ENCODE measurements at regions not wholly inside any gene's neighbourhood (a gene's known extent, or its start where the extent isn't known, plus 50 kb on each side); places are given as distances from the start of the nearest gene placed in this dataset.

DNA sequence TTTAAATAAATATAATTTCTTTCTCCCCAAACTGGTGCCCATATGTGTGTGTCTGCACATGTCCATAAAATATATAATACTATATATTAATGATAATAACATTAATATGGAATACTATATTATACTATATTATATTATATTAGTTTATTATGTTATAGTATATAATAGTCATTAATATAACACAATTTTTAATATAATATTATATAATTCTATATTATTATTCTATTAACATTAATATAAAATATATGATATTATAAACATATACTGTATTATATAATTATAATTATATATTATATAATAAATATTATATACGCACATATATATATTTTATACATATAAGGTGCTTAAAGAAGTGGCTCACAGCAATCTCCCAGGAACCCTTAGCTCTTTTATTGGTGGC is 513.0 kb upstream of the CDH11 start:
- H4K8ac ChIP-seq (ENCODE audit: extremely low read depth, insufficient read depth, low read length), result no peak overlapping the region
- no peak overlapping the region for H2BK15ac ChIP-seq (ENCODE audit: low read length)
- H3K23ac ChIP-seq (ENCODE audit: insufficient read length), result no peak overlapping the region
- no peak overlapping the region for H3K4me3 ChIP-seq (ENCODE audit: extremely low read depth in 1 of 4, insufficient read depth in 2 of 4, low read depth in 3 of 4, low read length in 4 of 4)
- ChIA-PET POLR2A (ENCODE audit: partially characterized antibody) (interaction anchor here (0.6 kb wide), 1 partner anchor 585 kb away, joined by 3 read pairs; no protein-coding TSS in a partner anchor), CTCF (ENCODE audit: partially characterized antibody) (interaction anchor here (1.3 kb wide), 1 partner anchor 41 kb away, joined by 3 read pairs; no protein-coding TSS in a partner anchor)
- H2BK20ac ChIP-seq (ENCODE audit: low read length), result no peak overlapping the region
- no peak overlapping the region for H4K5ac ChIP-seq (ENCODE audit: insufficient read length, low read depth, low read length)
- H2BK5ac ChIP-seq (ENCODE audit: low read depth, low read length), result no peak overlapping the region
- no peak overlapping the region for H2AK5ac ChIP-seq (ENCODE audit: low read depth, low read length)
- no peak overlapping the region for H3K14ac ChIP-seq (ENCODE audit: insufficient read length)
- H3K56ac ChIP-seq (replicated peaks; ENCODE audit: insufficient read length, low read depth, low read length), result no peak overlapping the region
- no peaks in the 10 kb centered on the region for H4K20me1 ChIP-seq (replicated peaks in 1 of 2; ENCODE audit: control insufficient read depth in 1 of 2, insufficient read depth in 2 of 2, low read length in 2 of 2)
- H2BK12ac ChIP-seq (ENCODE audit: low read depth, low read length), result no peak overlapping the region
- H3K9ac ChIP-seq (replicated peaks in 1 of 4; ENCODE audit: extremely low read depth in 1 of 4, low read depth in 3 of 4, low read length in 3 of 4), result no peak overlapping the region
- FAIRE-seq, result no peak
- no peak overlapping the region for H2AFZ ChIP-seq (ENCODE audit: low read length)
- no peak overlapping the region for H3K18ac ChIP-seq (ENCODE audit: extremely low read depth, low read length)
- no peak overlapping the region for H3K27ac ChIP-seq (ENCODE audit: low read depth, low read length)
- H2BK120ac ChIP-seq (replicated peaks; ENCODE audit: low read depth, low read length), result no peak overlapping the region
- H3K79me1 ChIP-seq (ENCODE audit: low read depth, low read length), result no peaks in the 10 kb centered on the region
- H3K4me2 ChIP-seq (ENCODE audit: insufficient read depth in 1 of 2, low read depth in 2 of 2, low read length in 2 of 2), result no peak overlapping the region
- H4K91ac ChIP-seq (replicated peaks; ENCODE audit: insufficient read length, low read length), result no peak overlapping the region
- no peaks in the 10 kb centered on the region for H3K27me3 ChIP-seq (replicated peaks in 1 of 4; ENCODE audit: control insufficient read depth in 3 of 4, extremely low read depth in 1 of 4, insufficient read depth in 3 of 4, low read length in 3 of 4)
- H3K4me1 ChIP-seq (replicated peaks in 1 of 4; ENCODE audit: control insufficient read depth in 3 of 4, insufficient read depth in 4 of 4, low read length in 3 of 4), result no peaks in the 10 kb centered on the region
- WGBS, 2 experiments (ENCODE audit: extremely low coverage in 1 of 2, insufficient coverage in 1 of 2, insufficient read length in 1 of 2, insufficient replicate concordance in 2 of 2, low coverage in 1 of 2, low lambda C conversion rate in 2 of 2, missing lambda C conversion rate in 1 of 2), result 81% methylated on average over 1 of the region's 1 CpG; no CpG with 5 or more reads in 1 of the 2 experiments
- H3K23me2 ChIP-seq (ENCODE audit: low read depth, low read length), result no peaks in the 10 kb centered on the region
- H3K36me3 ChIP-seq (ENCODE audit: control insufficient read depth in 2 of 4, insufficient read depth in 4 of 4, low read length in 3 of 4), result no peaks in the 10 kb centered on the region
- no peaks in the 10 kb centered on the region for H3K9me3 ChIP-seq (ENCODE audit: insufficient read depth in 2 of 2, low read depth in 1 of 2, low read length in 1 of 2)
- H3K79me2 ChIP-seq (ENCODE audit: control insufficient read depth in 1 of 2, insufficient read depth in 2 of 2, low read length in 2 of 2), result no peaks in the 10 kb centered on the region
- DNase-seq (ENCODE audit: low read depth in 1 of 2, low spot score in 2 of 2), result no peak
- no peak overlapping the region for H3K4ac ChIP-seq (replicated peaks; ENCODE audit: insufficient read length, low read depth, low read length)
- TF ChIP-seq BCL11A (IDR thresholded peaks at IDR 0.05; ENCODE audit: low read depth in 2 of 2, low read length in 2 of 2), result no peak
- TF ChIP-seq CHD1 (IDR thresholded peaks at IDR 0.05; ENCODE audit: low read depth, low read length), result no peak
- TF ChIP-seq BRCA1 (IDR thresholded peaks at IDR 0.05; ENCODE audit: low read depth, low read length), result no peak

All from H1 (cell line).